Large intestine (tissue), 3 donors: ENCODE measurements at regions not wholly inside any gene's neighbourhood (a gene's known extent, or its start where the extent isn't known, plus 50 kb on each side); places are given as distances from the start of the nearest gene placed in this dataset.

Experiments used
- DNase-seq, 2 donors: peaks; one replicate each; pipeline versions ENCODE4 v3.0.0 to v3.0.0-alpha.2; 2013
- H3K27ac ChIP-seq: one replicate; pipeline ENCODE4 v1.5.1; 2013; ENCODE audit warnings: low read length
- H3K27me3 ChIP-seq: 2 replicates; pipeline ENCODE4 v1.6.1; 2013; ENCODE audit warnings: low read length; ENCODE audit not compliant: control insufficient read depth, insufficient read depth
- H3K36me3 ChIP-seq: 2 replicates; pipeline ENCODE4 v1.6.1; 2013; ENCODE audit warnings: low read length; ENCODE audit not compliant: control insufficient read depth, insufficient read depth
- H3K4me1 ChIP-seq: one replicate; pipeline ENCODE4 v1.6.1; 2013; ENCODE audit warnings: low read length; ENCODE audit not compliant: control insufficient read depth, insufficient read depth
- H3K4me3 ChIP-seq: one replicate; pipeline ENCODE4 v1.5.1; 2013; ENCODE audit warnings: low read length
- H3K9me3 ChIP-seq: one replicate; pipeline ENCODE4 v1.6.1; 2013; ENCODE audit warnings: mild to moderate bottlenecking, low read depth, low read length, moderate library complexity; ENCODE audit not compliant: control insufficient read depth
- WGBS: methylation state at CpG from one replicate; pipeline ENCODE4 v1.1.5; 2013; ENCODE audit warnings: low lambda C conversion rate; ENCODE audit not compliant: insufficient coverage; 5-methylcytosine and 5-hydroxymethylcytosine counted together

- WGBS: no CpG with 5 or more reads among the region's 3 CpGs
- H3K27me3 ChIP-seq: no peaks in the 10 kb centered on the region
- H3K9me3 ChIP-seq: no peaks in the 10 kb centered on the region
- no peak for DNase-seq
- H3K4me1 ChIP-seq: no peaks in the 10 kb centered on the region
- no peak overlapping the region for H3K4me3 ChIP-seq
- no peak overlapping the region for H3K27ac ChIP-seq
- no peaks in the 10 kb centered on the region for H3K36me3 ChIP-seq
Observed at GRCh38 chr18:41599466-41599865, 355.6 kb upstream of the PIK3C3 start.

GRCh38 chr18:41594582-41594981 is 360.5 kb upstream of the PIK3C3 start:
- no peaks in the 10 kb centered on the region for H3K27me3 ChIP-seq
- H3K36me3 ChIP-seq: no peaks in the 10 kb centered on the region
- no peak overlapping the region for H3K4me3 ChIP-seq
- WGBS: no CpG with 5 or more reads among the region's 3 CpGs
- no peaks in the 10 kb centered on the region for H3K4me1 ChIP-seq
- H3K9me3 ChIP-seq: no peaks in the 10 kb centered on the region
- no peak for DNase-seq
- H3K27ac ChIP-seq: no peak overlapping the region

- Histone ChIP-seq H3K9me3 (no peaks in the 10 kb centered on the region), H3K4me1 (no peaks in the 10 kb centered on the region), H3K4me3 (no peak overlapping the region), H3K27ac (no peak overlapping the region), H3K36me3 (no peaks in the 10 kb centered on the region), H3K27me3 (no peaks in the 10 kb centered on the region)
- DNase-seq: no peak
Observed at GRCh38 chr18:41593171-41593675, 361.8 kb upstream of the PIK3C3 start.

GRCh38 chr18:41587976-41588375 is 367.1 kb upstream of the PIK3C3 start:
- Histone ChIP-seq H3K27ac (no peak overlapping the region), H3K9me3 (no peaks in the 10 kb centered on the region), H3K4me1 (no peaks in the 10 kb centered on the region), H3K27me3 (no peaks in the 10 kb centered on the region), H3K4me3 (no peak overlapping the region), H3K36me3 (no peaks in the 10 kb centered on the region)
- 80% methylated on average over 1 of the region's 1 CpG for WGBS
- DNase-seq: no peak

DNA sequence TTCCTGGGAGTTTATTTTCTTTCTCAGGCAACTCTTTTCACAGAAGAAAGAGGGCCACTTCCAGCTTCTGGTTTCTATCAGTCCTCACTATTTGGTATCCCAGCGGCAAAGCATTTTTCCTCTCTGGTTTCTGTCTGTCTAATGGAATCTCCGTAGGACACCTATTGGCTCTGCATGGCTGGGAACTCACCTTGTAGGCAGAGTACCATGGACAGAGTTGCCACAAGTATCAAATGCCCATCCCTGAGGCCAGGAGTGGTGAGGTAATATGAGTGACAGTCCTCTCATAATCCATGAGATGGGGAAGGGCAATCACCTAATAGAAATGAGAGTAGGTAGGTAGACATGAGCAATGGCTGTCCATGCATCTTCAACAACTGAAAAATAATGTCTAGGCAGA is 369.5 kb upstream of the PIK3C3 start:
- no peak for DNase-seq
- Histone ChIP-seq H3K27ac (no peak overlapping the region), H3K9me3 (no peaks in the 10 kb centered on the region), H3K27me3 (no peaks in the 10 kb centered on the region), H3K4me3 (no peak overlapping the region), H3K36me3 (no peaks in the 10 kb centered on the region), H3K4me1 (no peaks in the 10 kb centered on the region)
- WGBS: no CpG with 5 or more reads among the region's 2 CpGs

DNA sequence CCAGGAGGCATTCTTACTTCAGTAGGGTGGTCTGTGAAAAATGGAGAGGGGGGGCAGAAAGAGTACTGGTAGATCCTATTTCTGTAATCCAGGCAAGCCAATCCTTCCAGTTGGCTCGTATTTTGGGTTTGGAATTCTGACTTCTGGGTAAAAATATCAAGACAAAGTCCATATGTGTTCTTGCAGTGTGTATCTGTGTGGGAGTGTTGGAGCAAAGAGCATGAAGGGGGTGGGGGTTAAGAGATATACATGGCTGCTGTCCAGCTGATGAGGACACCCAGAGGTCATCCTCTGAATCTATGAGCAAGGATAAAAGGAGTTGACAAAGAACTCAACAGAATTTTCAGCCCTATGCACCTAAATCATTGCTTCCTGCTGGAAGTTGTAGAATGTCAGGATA is 375.8 kb upstream of the PIK3C3 start:
- Histone ChIP-seq H3K4me1 (no peaks in the 10 kb centered on the region), H3K27ac (no peak overlapping the region), H3K36me3 (no peaks in the 10 kb centered on the region), H3K27me3 (no peaks in the 10 kb centered on the region), H3K9me3 (no peaks in the 10 kb centered on the region), H3K4me3 (no peak overlapping the region)
- no peak for DNase-seq
- no CpG with 5 or more reads among the region's 1 CpG for WGBS

DNA sequence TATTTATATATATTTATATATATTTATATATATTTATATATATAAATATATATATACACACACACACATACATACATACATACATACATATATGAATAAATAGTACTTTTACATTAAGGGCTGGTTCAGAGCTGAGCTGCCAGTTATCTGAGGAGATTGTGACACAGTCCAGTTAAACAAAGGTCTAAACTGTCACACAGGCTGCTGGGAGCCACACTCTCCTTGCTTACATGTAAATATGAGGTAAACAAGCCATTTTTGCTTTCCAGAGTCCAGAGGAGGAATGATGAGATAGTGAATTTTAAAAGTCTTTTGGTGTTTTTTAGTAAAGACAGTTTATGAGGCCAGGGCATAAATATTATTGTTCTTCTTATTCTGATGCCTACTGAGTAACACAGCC is 377.5 kb upstream of the PIK3C3 start:
- DNase-seq: no peak
- no peak overlapping the region for H3K27ac ChIP-seq
- no peaks in the 10 kb centered on the region for H3K9me3 ChIP-seq
- H3K4me3 ChIP-seq: no peak overlapping the region
- H3K36me3 ChIP-seq: no peaks in the 10 kb centered on the region
- H3K4me1 ChIP-seq: no peaks in the 10 kb centered on the region
- no peaks in the 10 kb centered on the region for H3K27me3 ChIP-seq

GRCh38 chr18:41576643-41577042 is 378.4 kb upstream of the PIK3C3 start:
- 100% methylated on average over 1 of the region's 3 CpGs for WGBS
- H3K27ac ChIP-seq: no peak overlapping the region
- no peak for DNase-seq
- H3K36me3 ChIP-seq: no peaks in the 10 kb centered on the region
- H3K27me3 ChIP-seq: no peaks in the 10 kb centered on the region
- no peaks in the 10 kb centered on the region for H3K9me3 ChIP-seq
- no peak overlapping the region for H3K4me3 ChIP-seq
- no peaks in the 10 kb centered on the region for H3K4me1 ChIP-seq

GRCh38 chr18:41569867-41570266 is 385.2 kb upstream of the PIK3C3 start:
- Histone ChIP-seq H3K27ac (no peak overlapping the region), H3K4me3 (no peak overlapping the region), H3K36me3 (no peaks in the 10 kb centered on the region), H3K27me3 (no peaks in the 10 kb centered on the region), H3K9me3 (no peaks in the 10 kb centered on the region), H3K4me1 (no peaks in the 10 kb centered on the region)
- DNase-seq: no peak
- 70% methylated on average over 1 of the region's 1 CpG for WGBS

GRCh38 chr18:41561961-41562360 is 393.1 kb upstream of the PIK3C3 start:
- Histone ChIP-seq H3K36me3 (no peaks in the 10 kb centered on the region), H3K9me3 (no peaks in the 10 kb centered on the region), H3K4me1 (no peaks in the 10 kb centered on the region), H3K27ac (no peak overlapping the region), H3K4me3 (no peak overlapping the region), H3K27me3 (no peaks in the 10 kb centered on the region)
- no CpG with 5 or more reads among the region's 2 CpGs for WGBS
- DNase-seq: no peak

DNA sequence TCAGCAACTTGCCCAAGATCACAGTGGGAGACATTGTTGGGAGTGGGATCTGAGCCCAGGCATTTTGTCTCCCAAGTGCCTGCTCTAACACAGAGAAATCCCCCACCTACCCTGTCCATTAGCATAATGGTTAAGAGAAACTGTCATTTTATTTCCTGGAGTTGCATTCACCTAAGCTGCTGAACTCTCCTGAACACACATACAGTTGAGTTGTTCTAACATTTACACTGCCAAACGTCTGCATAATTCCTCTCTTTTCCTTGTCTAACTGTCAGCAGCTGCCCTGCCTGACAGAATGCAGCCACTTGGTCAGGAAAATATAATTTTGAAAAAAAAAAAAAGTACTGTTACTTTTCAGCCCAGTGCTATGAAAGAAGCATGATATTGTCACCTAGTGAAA is 396.3 kb upstream of the PIK3C3 start:
- no peaks in the 10 kb centered on the region for H3K4me1 ChIP-seq
- H3K9me3 ChIP-seq: no peaks in the 10 kb centered on the region
- WGBS: no CpG with 5 or more reads among the region's 1 CpG
- no peaks in the 10 kb centered on the region for H3K27me3 ChIP-seq
- H3K36me3 ChIP-seq: no peaks in the 10 kb centered on the region
- no peak overlapping the region for H3K27ac ChIP-seq
- no peak for DNase-seq
- H3K4me3 ChIP-seq: no peak overlapping the region
